HG03280 (cell line): ENCODE measurements at regions not wholly inside any gene's neighbourhood (a gene's known extent, or its start where the extent isn't known, plus 50 kb on each side); places are given as distances from the start of the nearest gene placed in this dataset.

Source experiments
- ATAC-seq: cut with Tn5 transposase; IDR thresholded peaks from one replicate; pipeline ENCODE4 v1.9.1; 2021; ENCODE audit warnings: mild to moderate bottlenecking, moderate library complexity; ENCODE audit not compliant: unreplicated experiment

GRCh38 chr13:74219566-74219965 is 85.4 kb upstream of the KLF12 start:
- ATAC-seq, result no peak

GRCh38 chr13:74218291-74218690 is 84.1 kb upstream of the KLF12 start:
- ATAC-seq, result no peak

- ATAC-seq, result no peak
Measured at GRCh38 chr13:74217811-74218210, 83.6 kb upstream of the KLF12 start.

GRCh38 chr13:74215420-74215819 is 81.2 kb upstream of the KLF12 start:
- ATAC-seq, result no peak

GRCh38 chr13:74214321-74214720 is 80.1 kb upstream of the KLF12 start:
- no peak for ATAC-seq

GRCh38 chr13:74210693-74211393 is 76.6 kb upstream of the KLF12 start:
- no peak for ATAC-seq

GRCh38 chr13:74206855-74207254 is 72.7 kb upstream of the KLF12 start:
- no peak for ATAC-seq

GRCh38 chr13:74206061-74206561 is 71.9 kb upstream of the KLF12 start:
- ATAC-seq, result no peak

- no peak for ATAC-seq
Measured at GRCh38 chr13:74205313-74205690, 71.1 kb upstream of the KLF12 start.

- ATAC-seq, result no peak
Measured at GRCh38 chr13:74204602-74205312, 70.6 kb upstream of the KLF12 start.

- ATAC-seq, result no peak
Measured at GRCh38 chr13:74203576-74203975, 69.4 kb upstream of the KLF12 start.

GRCh38 chr13:74202129-74202813 is 68.1 kb upstream of the KLF12 start:
- ATAC-seq, result no peak

GRCh38 chr13:74201530-74201929 is 67.3 kb upstream of the KLF12 start:
- ATAC-seq, result no peak

- no peak for ATAC-seq
Measured at GRCh38 chr13:74200081-74200480, 65.9 kb upstream of the KLF12 start.

- ATAC-seq, result no peak
Measured at GRCh38 chr13:74197677-74198429, 63.6 kb upstream of the KLF12 start.

GRCh38 chr13:74194846-74195245 is 60.6 kb upstream of the KLF12 start:
- no peak for ATAC-seq

- ATAC-seq, result no peak
Measured at GRCh38 chr13:74193391-74193790, 59.2 kb upstream of the KLF12 start.

- no peak for ATAC-seq
Measured at GRCh38 chr13:74191410-74191809, 57.2 kb upstream of the KLF12 start.

GRCh38 chr13:74190999-74191398 is 56.8 kb upstream of the KLF12 start:
- ATAC-seq, result no peak

GRCh38 chr13:74187564-74187963 is 53.4 kb upstream of the KLF12 start:
- no peak for ATAC-seq

GRCh38 chr13:74184283-74184682 is 50.1 kb upstream of the KLF12 start:
- ATAC-seq, result no peak
